ENCODE measurements at regions not wholly inside any gene's neighbourhood (a gene's known extent, or its start where the extent isn't known, plus 50 kb on each side); places are given as distances from the start of the nearest gene placed in this dataset.

DNA sequence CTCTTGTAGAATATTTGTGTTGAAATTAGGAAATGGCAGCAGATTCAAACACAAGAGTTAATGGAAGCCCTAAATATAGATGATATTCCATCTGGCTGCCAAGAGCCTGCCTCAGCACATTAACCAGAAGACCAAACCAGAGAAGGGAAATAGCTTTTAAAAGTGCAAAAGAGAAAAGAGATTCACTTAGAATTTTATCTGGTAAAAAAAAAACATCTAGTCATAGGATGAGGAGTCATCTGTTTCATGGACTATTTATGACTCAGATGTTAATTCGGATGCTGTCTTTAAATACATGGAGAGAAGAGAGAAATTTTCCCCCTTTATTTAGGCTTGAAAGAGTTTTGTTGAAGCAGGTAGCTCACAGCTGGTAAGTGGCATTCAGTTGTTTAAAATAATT lies 201.6 kb upstream of the NUDT4 start:
- Histone ChIP-seq H3K9me3 (ENCODE audit: low read length) (no peaks in the 10 kb centered on the region), H2AFZ (ENCODE audit: low read depth, low read length) (no peak overlapping the region), H3K4me1 (ENCODE audit: insufficient read depth, low read length) (no peaks in the 10 kb centered on the region), H3K27me3 (ENCODE audit: insufficient read depth, low read length) (no peaks in the 10 kb centered on the region), H3K36me3 (ENCODE audit: insufficient read depth, low read length) (no peaks in the 10 kb centered on the region), H3K4me3 (ENCODE audit: low read length) (no peak overlapping the region)

DNA sequence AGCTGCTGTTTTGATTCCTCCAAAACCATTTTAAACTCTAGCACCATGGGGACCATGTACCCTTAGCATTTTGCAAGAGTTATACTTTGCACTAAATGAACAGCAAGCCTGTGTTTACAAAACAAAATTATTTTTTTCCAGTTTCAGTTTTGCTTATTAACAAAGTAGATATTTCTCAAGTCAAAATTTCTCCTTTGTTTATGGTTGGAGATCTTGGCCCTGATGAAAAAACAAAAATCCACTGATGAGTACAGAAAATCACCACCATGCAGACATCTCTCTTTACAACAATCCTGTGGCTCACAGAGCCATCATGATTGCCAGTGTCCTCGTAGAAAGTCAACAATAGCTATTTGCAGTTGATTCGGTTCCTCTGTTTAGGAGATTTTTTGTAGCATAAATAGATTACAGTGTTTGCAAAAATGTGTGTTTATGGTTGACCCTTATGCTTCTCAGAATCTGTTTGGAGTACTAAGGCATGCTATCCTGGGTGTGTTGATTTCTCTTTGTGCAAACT lies 201.1 kb upstream of the NUDT4 start:
- H3K36me3 ChIP-seq (ENCODE audit: insufficient read depth, low read length) = no peaks in the 10 kb centered on the region
- peaks cover 5% of the 10 kb centered on the region for H3K4me1 ChIP-seq (ENCODE audit: insufficient read depth, low read length)
- H3K9me3 ChIP-seq (ENCODE audit: low read length) = no peaks in the 10 kb centered on the region
- no peak overlapping the region for H2AFZ ChIP-seq (ENCODE audit: low read depth, low read length)
- H3K4me3 ChIP-seq (ENCODE audit: low read length) = no peak overlapping the region
- H3K27me3 ChIP-seq (ENCODE audit: insufficient read depth, low read length) = no peaks in the 10 kb centered on the region

DNA sequence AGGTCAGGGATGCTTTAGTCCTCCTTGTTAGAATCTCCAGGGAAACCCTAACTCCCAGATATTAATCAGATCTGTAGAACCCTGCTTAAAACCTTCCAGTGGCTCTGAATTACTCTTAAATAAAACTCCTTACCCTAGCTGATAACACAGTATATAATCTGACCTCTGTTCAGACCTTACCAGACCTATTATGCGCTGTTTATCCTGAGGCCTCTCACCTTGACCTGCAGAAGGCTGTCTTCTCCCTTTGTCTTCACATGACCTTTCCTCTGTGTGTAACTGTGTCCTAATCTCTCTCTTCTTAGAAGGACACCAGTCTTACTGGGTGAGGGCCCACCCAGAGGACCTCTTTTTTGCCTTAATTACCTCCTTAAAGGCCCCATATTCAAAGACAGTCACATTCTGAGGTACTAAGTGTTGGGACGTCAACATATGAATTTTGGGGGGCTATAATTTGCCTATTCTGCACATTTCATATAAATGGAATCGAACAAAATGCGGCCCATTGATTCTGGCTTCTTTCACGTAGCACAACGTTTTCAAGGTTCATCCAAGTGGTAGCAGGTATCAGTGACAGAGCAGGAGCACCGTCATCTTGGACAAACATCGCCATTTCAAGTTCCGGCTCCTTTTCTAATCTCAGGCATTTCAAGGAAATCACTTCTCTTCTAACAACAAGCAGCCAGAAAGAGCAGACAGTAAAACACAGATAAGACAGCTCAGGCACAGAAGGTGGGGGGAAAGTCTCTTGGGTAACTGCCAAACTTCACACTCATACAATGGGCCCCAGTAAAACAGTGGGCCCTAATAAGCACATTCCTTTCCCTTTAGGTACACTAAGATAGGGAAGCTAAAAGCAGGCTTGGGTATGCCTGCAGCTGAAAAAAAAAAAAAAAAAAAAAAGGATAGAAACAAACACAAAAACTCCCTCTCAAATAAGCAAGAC lies 200.2 kb upstream of the NUDT4 start:
- no peak overlapping the region for H3K4me3 ChIP-seq (ENCODE audit: low read length)
- H2AFZ ChIP-seq (ENCODE audit: low read depth, low read length) = no peak overlapping the region
- peaks cover 6% of the 10 kb centered on the region for H3K4me1 ChIP-seq (ENCODE audit: insufficient read depth, low read length)
- H3K36me3 ChIP-seq (ENCODE audit: insufficient read depth, low read length) = no peaks in the 10 kb centered on the region
- H3K9me3 ChIP-seq (ENCODE audit: low read length) = no peaks in the 10 kb centered on the region
- no peaks in the 10 kb centered on the region for H3K27me3 ChIP-seq (ENCODE audit: insufficient read depth, low read length)

DNA sequence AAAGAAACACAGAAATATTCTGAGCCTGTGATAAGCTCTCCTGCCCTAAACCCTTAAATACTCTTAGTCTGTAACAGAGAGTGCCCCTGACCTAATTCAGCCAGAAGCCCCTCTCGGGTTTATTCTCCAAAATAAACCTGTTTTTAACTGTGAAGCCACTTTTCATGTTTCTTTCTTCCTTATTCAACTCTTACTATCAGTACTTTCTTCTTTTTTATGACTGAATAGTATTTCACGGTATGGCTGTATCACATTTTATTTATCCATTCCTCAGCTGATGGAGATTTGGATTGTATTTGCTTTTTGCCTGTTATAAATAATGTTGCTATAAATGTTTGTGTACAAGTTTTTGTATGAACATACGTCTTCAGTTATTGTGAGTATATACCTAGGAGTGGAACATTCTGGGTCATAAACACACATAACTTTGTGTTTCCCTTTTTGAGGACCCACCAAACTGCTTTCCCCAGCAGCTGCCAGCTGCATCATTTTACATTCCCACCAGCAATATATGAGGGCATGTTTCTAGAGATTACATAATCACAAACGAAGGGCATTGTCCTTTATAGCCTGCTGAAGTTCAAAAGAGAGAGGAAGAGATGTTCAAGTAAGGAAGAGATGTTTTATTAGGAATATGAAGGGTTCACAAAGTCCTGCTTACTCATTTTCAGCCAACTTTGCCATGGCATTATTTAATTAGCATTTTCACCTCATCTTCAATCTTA lies 199.4 kb upstream of the NUDT4 start:
- Histone ChIP-seq H3K4me1 (ENCODE audit: insufficient read depth, low read length) (peaks cover 6% of the 10 kb centered on the region), H3K4me3 (ENCODE audit: low read length) (no peak overlapping the region), H3K9me3 (ENCODE audit: low read length) (no peaks in the 10 kb centered on the region), H2AFZ (ENCODE audit: low read depth, low read length) (no peak overlapping the region), H3K36me3 (ENCODE audit: insufficient read depth, low read length) (no peaks in the 10 kb centered on the region), H3K27me3 (ENCODE audit: insufficient read depth, low read length) (no peaks in the 10 kb centered on the region)

DNA sequence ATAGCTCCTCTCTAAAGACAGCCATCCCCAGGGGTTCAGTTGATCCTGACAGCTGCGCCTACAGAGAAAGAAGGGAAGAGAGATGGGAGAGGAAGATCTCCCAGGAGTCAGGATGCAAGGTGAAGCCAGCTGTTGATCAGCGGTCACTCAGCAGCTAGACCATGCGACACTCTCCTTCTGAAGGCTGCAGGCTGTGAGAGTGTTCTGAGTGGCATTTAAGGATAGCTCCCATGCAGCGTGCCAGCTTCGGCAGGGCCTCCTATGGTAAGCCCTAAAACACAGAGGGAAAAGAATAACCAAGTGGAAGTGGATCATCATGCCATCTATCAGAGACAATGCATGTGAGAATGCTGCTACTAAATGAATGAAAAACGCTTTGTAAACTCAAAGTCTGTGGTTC lies 197.9 kb upstream of the NUDT4 start:
- Histone ChIP-seq H3K4me3 (ENCODE audit: low read length) (no peak overlapping the region), H3K36me3 (ENCODE audit: insufficient read depth, low read length) (no peaks in the 10 kb centered on the region), H3K27me3 (ENCODE audit: insufficient read depth, low read length) (no peaks in the 10 kb centered on the region), H3K4me1 (ENCODE audit: insufficient read depth, low read length) (peaks cover 6% of the 10 kb centered on the region), H2AFZ (ENCODE audit: low read depth, low read length) (no peak overlapping the region), H3K9me3 (ENCODE audit: low read length) (no peaks in the 10 kb centered on the region)

DNA sequence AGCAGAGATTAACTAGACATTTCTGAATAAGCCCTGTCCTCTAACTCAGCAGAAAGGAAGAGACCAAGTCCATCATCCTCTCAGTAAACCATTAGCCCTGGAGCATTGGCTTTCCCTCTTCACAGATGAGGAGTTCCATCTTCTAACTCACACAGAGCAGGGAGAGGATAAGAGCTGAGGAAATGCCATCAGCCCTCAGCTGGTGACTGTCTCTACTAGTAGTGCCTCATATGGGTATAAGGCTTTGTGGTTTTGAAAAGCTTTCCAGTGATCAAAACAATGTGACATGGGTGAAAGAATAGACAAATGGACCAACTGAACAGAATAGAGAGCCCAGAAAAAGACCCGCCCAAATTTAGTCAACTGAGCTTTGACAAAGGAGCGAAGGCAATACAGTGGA lies 197.2 kb upstream of the NUDT4 start:
- H3K4me1 ChIP-seq (ENCODE audit: insufficient read depth, low read length) = peaks cover 6% of the 10 kb centered on the region
- no peak overlapping the region for H3K4me3 ChIP-seq (ENCODE audit: low read length)
- no peaks in the 10 kb centered on the region for H3K27me3 ChIP-seq (ENCODE audit: insufficient read depth, low read length)
- H2AFZ ChIP-seq (ENCODE audit: low read depth, low read length) = no peak overlapping the region
- H3K9me3 ChIP-seq (ENCODE audit: low read length) = no peaks in the 10 kb centered on the region
- H3K36me3 ChIP-seq (ENCODE audit: insufficient read depth, low read length) = no peaks in the 10 kb centered on the region

DNA sequence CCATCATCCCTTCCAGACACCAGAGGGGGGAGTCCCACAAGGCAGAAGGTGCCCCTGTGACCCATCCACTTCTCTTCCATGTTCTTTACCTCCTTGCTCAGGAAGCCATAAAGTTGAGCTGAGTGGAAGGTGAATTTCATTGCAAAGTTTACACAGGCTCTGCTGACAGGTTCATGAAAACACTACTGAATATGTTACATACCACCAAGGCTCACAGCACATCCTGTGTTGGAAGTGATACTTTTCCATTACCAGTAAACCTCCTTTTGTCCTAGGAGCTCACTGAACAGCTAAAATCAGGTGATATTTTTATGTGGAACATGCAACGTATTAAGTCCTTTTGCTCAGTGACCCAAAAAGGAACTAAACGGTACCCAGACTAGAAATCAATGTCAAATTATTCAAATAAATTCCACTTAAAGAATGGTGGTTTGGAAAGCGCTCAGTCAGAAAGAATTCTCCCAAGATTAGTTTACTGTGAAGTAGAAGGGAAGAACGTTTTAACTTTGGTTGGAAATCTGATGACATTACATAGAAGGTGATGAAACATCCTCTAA lies 196.2 kb upstream of the NUDT4 start:
- H3K4me1 ChIP-seq (ENCODE audit: insufficient read depth, low read length) = peaks cover 6% of the 10 kb centered on the region
- no peak overlapping the region for H2AFZ ChIP-seq (ENCODE audit: low read depth, low read length)
- no peaks in the 10 kb centered on the region for H3K27me3 ChIP-seq (ENCODE audit: insufficient read depth, low read length)
- no peaks in the 10 kb centered on the region for H3K36me3 ChIP-seq (ENCODE audit: insufficient read depth, low read length)
- H3K4me3 ChIP-seq (ENCODE audit: low read length) = no peak overlapping the region
- H3K9me3 ChIP-seq (ENCODE audit: low read length) = no peaks in the 10 kb centered on the region

DNA sequence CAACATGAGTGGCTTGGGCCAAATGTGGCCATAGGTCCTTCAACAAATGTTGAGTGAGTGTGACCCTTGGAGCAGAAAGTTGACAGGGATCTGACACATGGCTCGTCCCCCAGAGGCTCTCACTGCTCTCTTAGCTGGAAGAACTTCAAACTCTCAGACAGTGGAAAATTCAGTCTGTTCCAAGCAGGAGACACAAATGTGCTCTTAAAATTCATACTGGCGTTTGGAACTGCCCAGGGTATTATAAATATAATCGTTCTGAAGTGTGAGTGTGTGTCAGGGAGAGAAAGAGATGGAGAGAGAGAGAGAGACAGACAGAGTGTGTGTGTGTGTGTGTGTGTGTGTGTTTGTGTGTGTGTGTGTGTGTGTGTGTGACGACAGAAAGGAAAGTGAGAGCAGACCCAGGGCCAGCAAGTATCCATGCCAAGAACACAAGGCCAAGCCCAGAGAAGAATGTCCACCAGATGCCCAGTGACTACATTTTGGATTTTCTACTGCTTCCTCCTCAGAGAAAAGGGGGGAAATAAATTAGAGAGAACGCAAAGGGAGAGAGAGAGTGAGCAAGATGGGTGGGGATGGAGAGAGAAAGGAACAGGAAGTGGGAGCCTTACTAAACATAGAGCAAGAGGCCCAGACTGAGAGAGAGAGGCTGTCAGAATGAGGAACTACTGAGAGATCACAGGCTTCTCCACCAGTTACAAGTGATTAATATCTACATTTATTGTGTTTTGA lies 193.6 kb upstream of the NUDT4 start:
- no peak overlapping the region for H2AFZ ChIP-seq (ENCODE audit: low read depth, low read length)
- H3K36me3 ChIP-seq (ENCODE audit: insufficient read depth, low read length) = no peaks in the 10 kb centered on the region
- peaks cover 6% of the 10 kb centered on the region for H3K4me1 ChIP-seq (ENCODE audit: insufficient read depth, low read length)
- H3K4me3 ChIP-seq (ENCODE audit: low read length) = no peak overlapping the region
- H3K27me3 ChIP-seq (ENCODE audit: insufficient read depth, low read length) = no peaks in the 10 kb centered on the region
- H3K9me3 ChIP-seq (ENCODE audit: low read length) = no peaks in the 10 kb centered on the region

DNA sequence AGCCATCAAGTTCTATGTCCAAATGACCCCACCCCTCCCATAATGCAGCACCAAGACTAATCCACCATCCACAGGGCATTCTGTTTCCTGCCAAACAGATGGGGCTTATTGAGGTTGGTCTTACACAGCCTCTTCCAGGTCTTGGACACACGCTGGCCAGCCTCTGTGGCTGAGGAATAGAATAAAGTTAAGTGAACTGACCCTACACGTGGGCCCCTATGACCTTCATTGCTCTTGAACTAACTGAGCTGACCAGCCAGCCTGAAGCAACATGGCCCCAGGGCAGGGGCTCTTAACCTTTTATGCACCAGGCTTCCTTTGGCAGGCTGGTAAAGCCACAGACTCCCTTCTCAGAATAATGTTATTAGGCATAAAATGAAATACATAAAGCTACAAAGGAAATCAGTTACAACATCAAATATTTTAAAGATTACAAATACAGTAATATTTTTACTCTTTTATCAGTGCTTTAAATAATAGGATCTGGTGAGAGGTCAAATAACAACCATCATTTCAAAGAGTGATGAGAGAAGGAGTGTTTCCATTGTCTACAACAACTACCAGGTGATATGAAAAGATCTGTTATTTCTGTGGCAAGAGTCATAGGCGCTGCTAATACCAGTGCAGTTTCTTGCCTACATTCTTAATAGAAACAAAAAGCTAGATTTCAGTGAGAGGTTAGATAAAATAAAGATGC lies 192.9 kb upstream of the NUDT4 start:
- Histone ChIP-seq H3K27me3 (ENCODE audit: insufficient read depth, low read length) (no peaks in the 10 kb centered on the region), H3K36me3 (ENCODE audit: insufficient read depth, low read length) (no peaks in the 10 kb centered on the region), H3K9me3 (ENCODE audit: low read length) (no peaks in the 10 kb centered on the region), H3K4me1 (ENCODE audit: insufficient read depth, low read length) (peaks cover 6% of the 10 kb centered on the region), H3K4me3 (ENCODE audit: low read length) (no peak overlapping the region), H2AFZ (ENCODE audit: low read depth, low read length) (no peak overlapping the region)

DNA sequence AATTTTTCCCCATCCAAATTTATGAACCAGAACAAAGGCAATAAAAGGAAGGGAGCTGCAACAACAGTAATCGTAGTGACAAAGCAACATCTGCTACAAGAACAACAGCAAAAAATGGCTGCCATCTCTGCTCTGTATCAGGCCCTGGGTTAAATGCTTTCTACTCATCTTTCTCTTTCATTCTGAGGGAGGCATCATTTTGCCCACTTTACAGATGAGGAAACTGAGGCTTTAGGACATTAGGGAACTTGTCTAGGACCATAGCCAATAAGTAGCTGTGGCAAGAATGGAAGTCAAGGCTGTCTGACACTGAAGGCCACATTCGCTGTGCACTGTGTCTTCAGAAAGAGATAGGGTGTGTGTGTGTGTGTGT lies 192.4 kb upstream of the NUDT4 start:
- Histone ChIP-seq H3K27me3 (ENCODE audit: insufficient read depth, low read length) (no peaks in the 10 kb centered on the region), H3K9me3 (ENCODE audit: low read length) (no peaks in the 10 kb centered on the region), H3K4me1 (ENCODE audit: insufficient read depth, low read length) (peaks cover 6% of the 10 kb centered on the region), H3K4me3 (ENCODE audit: low read length) (no peak overlapping the region), H3K36me3 (ENCODE audit: insufficient read depth, low read length) (no peaks in the 10 kb centered on the region), H2AFZ (ENCODE audit: low read depth, low read length) (no peak overlapping the region)

DNA sequence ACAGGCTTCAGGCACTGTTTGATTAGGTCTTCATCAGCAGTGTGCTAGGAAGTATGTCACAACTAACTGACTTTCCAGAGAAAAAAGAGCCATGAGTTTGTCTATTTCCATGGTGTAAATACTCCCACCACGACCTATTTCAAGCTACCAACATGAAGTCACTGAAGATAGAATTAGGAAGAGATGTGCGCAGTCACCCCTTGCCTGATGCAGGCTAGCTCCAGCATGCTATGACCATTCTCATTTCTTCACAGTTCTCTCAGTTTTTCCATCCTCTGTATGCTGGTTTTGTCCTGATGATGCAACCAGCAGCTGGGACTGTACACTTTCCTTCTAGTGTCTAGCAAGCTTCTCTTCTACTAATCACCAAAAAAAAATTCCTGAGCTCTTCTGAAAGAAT lies 191.6 kb upstream of the NUDT4 start:
- Histone ChIP-seq H3K27me3 (ENCODE audit: insufficient read depth, low read length) (no peaks in the 10 kb centered on the region), H3K9me3 (ENCODE audit: low read length) (no peaks in the 10 kb centered on the region), H3K4me3 (ENCODE audit: low read length) (no peak overlapping the region), H2AFZ (ENCODE audit: low read depth, low read length) (no peak overlapping the region), H3K4me1 (ENCODE audit: insufficient read depth, low read length) (peaks cover 6% of the 10 kb centered on the region), H3K36me3 (ENCODE audit: insufficient read depth, low read length) (no peaks in the 10 kb centered on the region)

DNA sequence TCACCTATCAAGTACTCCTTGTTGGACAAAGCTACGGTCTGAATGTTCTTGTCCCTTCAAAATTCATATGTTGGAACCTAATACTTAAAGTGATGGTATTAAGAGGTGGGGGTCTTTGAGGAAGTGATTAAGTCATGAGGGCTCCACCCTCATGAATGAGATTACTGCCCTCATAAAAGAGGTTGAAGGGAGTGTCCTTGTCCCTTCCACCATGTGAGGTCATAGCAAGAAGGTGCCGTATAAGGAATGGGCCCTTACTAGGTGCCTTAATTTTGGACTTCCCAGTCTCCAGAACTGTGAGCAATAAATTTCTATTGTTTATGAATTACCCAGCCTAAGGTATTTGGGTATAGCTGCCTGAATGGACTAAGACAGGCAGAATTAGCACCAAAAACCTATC lies 191.1 kb upstream of the NUDT4 start:
- H3K36me3 ChIP-seq (ENCODE audit: insufficient read depth, low read length) = no peaks in the 10 kb centered on the region
- H3K4me3 ChIP-seq (ENCODE audit: low read length) = no peak overlapping the region
- H3K9me3 ChIP-seq (ENCODE audit: low read length) = no peaks in the 10 kb centered on the region
- H3K27me3 ChIP-seq (ENCODE audit: insufficient read depth, low read length) = no peaks in the 10 kb centered on the region
- H2AFZ ChIP-seq (ENCODE audit: low read depth, low read length) = no peak overlapping the region
- H3K4me1 ChIP-seq (ENCODE audit: insufficient read depth, low read length) = peaks cover 2% of the 10 kb centered on the region

All from neuron (in vitro differentiated cells).